HCT116 (cell line): ENCODE measurements at regions not wholly inside any gene's neighbourhood (a gene's known extent, or its start where the extent isn't known, plus 50 kb on each side); places are given as distances from the start of the nearest gene placed in this dataset.
A peak's percentile ranks its signal among the peaks of the same experiment; 100 is the strongest.

Source experiments
- ATAC-seq: fragments of 200-7000 bp; cut with Tn5 transposase; 2 replicates; pipeline ENCODE4 v1.9.1; 2020; ENCODE audit warnings: mild to moderate bottlenecking, moderate library complexity
- BruUV-seq: library from RNA; stranded (reverse); fragments of 400-500 nt; replicated peaks from 2 replicates; lab custom pipeline; 2021; lab: Mats Ljungman, UMichigan
- CTCF ChIA-PET: fragments of 300-600 bp; sonication (Branson Sonifier 250); formaldehyde crosslinking; loops from one replicate; lab custom pipeline; 2021; ENCODE audit warnings: antibody characterized with exemption; lab: Charles Lee
- POLR2A ChIA-PET: fragments of 300-600, 350-600 bp; sonication (Branson Sonifier 250); formaldehyde crosslinking; loops from one replicate; lab custom pipeline; 2021; ENCODE audit warnings: antibody characterized with exemption; lab: Charles Lee
- RAD21 ChIA-PET, 2 experiments: fragments of 300-600 bp; sonication (Branson Sonifier 250); formaldehyde crosslinking; loops; one replicate each; lab custom pipeline; 2023; ENCODE audit warnings: low total read pairs in 2 of 2; ENCODE audit not compliant: uncharacterized antibody in 2 of 2, unreplicated experiment in 2 of 2, low non-redundant PET in 1 of 2; lab: Charles Lee
- DNase-seq: peaks from one replicate; pipeline ENCODE4 v3.0.0-alpha.2; 2010; ENCODE audit warnings: low read depth, low spot score
- H2AFZ ChIP-seq: fragments of 200-600 bp; shearing (Covaris generic), sonication (generic); 2 replicates; pipeline ENCODE4 v1.6.1; 2017; ENCODE audit warnings: low read depth, mixed run types, mixed read lengths, antibody characterized with exemption, low read length; ENCODE audit not compliant: poor library complexity, severe bottlenecking
- H3K27ac ChIP-seq: 2 replicates; pipeline ENCODE4 v1.5.1; 2012; ENCODE audit warnings: low read depth, low read length
- H3K27me3 ChIP-seq: fragments of 200-600 bp; sonication (generic); 2 replicates; pipeline ENCODE4 v1.6.1; 2016; ENCODE audit warnings: mixed run types, low read length, mixed read lengths; ENCODE audit not compliant: insufficient read depth
- H3K36me3 ChIP-seq, 2 experiments: fragments of 200-500 bp in 1 of 2; fragments of 200-600 bp in 1 of 2; sonication (Bioruptor generic) in 1 of 2; sonication (generic) in 1 of 2; 2 replicates each; pipeline versions ENCODE4 v1.5.1 to v1.6.1; 2014 to 2016; ENCODE audit warnings: low read length in 2 of 2, inconsistent platforms in 1 of 2, mixed read lengths in 1 of 2, mixed run types in 1 of 2; ENCODE audit not compliant: insufficient read depth in 2 of 2, control insufficient read depth in 1 of 2
- H3K4me1 ChIP-seq, 2 experiments: fragments of 200-600 bp in 1 of 2; sonication (generic) in 1 of 2; 2 replicates each; pipeline versions ENCODE4 v1.5.1 to v1.6.1; 2012 to 2017; ENCODE audit warnings: low read length in 2 of 2, inconsistent platforms in 1 of 2, mild to moderate bottlenecking in 1 of 2, mixed read lengths in 1 of 2, mixed run types in 1 of 2, moderate library complexity in 1 of 2; ENCODE audit not compliant: insufficient read depth in 2 of 2, control insufficient read depth in 1 of 2
- H3K4me2 ChIP-seq: fragments of 200-600 bp; sonication (generic); 2 replicates; pipeline ENCODE4 v1.6.1; 2017; ENCODE audit warnings: mixed run types, low read length, mixed read lengths
- H3K4me3 ChIP-seq, 2 experiments: fragments of 200-600 bp in 1 of 2; sonication (generic) in 1 of 2; replicated peaks in 1 of 2; 2 replicates each; pipeline ENCODE4 v1.5.1; 2011 to 2016; ENCODE audit warnings: low read length in 2 of 2, control low read depth in 1 of 2, low read depth in 1 of 2, mild to moderate bottlenecking in 1 of 2, mixed read lengths in 1 of 2, mixed run types in 1 of 2
- H3K79me2 ChIP-seq: fragments of 200-600 bp; sonication (generic); 2 replicates; pipeline ENCODE4 v1.6.1; 2017; ENCODE audit warnings: mild to moderate bottlenecking, mixed run types, low read length, moderate library complexity, mixed read lengths; ENCODE audit not compliant: insufficient read depth
- H3K9ac ChIP-seq: fragments of 200-600 bp; sonication (generic); 2 replicates; pipeline ENCODE4 v1.6.1; 2016; ENCODE audit warnings: low read length, mixed read lengths
- H3K9me2 ChIP-seq: fragments of 200-600 bp; sonication (generic), shearing (Covaris generic); 2 replicates; pipeline ENCODE4 v1.6.1; 2017; ENCODE audit warnings: mixed run types, mild to moderate bottlenecking, moderate library complexity; ENCODE audit not compliant: insufficient read depth
- H3K9me3 ChIP-seq, 2 experiments: fragments of 200-500 bp in 1 of 2; fragments of 200-600 bp in 1 of 2; sonication (Bioruptor generic) in 1 of 2; sonication (generic) in 1 of 2; 2 replicates each; pipeline ENCODE4 v1.6.1; 2014 to 2017; ENCODE audit warnings: low read length in 2 of 2, mixed read lengths in 2 of 2, inconsistent platforms in 1 of 2, low read depth in 1 of 2, mild to moderate bottlenecking in 1 of 2, mixed run types in 1 of 2, moderate library complexity in 1 of 2; ENCODE audit not compliant: control insufficient read depth in 1 of 2, insufficient read depth in 1 of 2
- H4K20me1 ChIP-seq: fragments of 200-600 bp; sonication (generic), shearing (Covaris generic); 2 replicates; pipeline ENCODE4 v1.6.1; 2017; ENCODE audit warnings: mixed run types, mild to moderate bottlenecking, moderate library complexity; ENCODE audit not compliant: insufficient read depth
- CBX3 ChIP-seq: IDR thresholded peaks from 2 replicates; pipeline ENCODE4 v1.6.1; 2012; ENCODE audit warnings: low read depth
- EGR1 ChIP-seq: IDR thresholded peaks from 2 replicates; pipeline ENCODE4 v1.6.1; 2012; ENCODE audit warnings: low read depth
- ELF1 ChIP-seq: IDR thresholded peaks from 2 replicates; pipeline ENCODE4 v1.6.1; 2012; ENCODE audit warnings: low read depth, borderline replicate concordance
- EZH2 ChIP-seq: fragments of 200-600 bp; sonication (generic); IDR thresholded peaks from 2 replicates; pipeline ENCODE4 v1.6.1; 2017; ENCODE audit warnings: antibody characterized with exemption, mixed run types
- EZH2phosphoT487 ChIP-seq: fragments of 200-600 bp; IDR thresholded peaks from 2 replicates; pipeline ENCODE4 v1.6.1; 2018; ENCODE audit warnings: antibody characterized with exemption, borderline replicate concordance
- MAX ChIP-seq: IDR thresholded peaks from 2 replicates; pipeline ENCODE4 v1.6.1; 2012
- REST ChIP-seq: IDR thresholded peaks from 2 replicates; pipeline ENCODE4 v1.6.1; 2012; ENCODE audit warnings: low read depth
- ZNF274 ChIP-seq: fragments of 200-500 bp; sonication (Bioruptor generic); IDR thresholded peaks from 2 replicates; pipeline ENCODE4 v1.6.1; 2014; ENCODE audit warnings: mild to moderate bottlenecking, low read depth, low read length, inconsistent platforms
- intact Hi-C: fragments of 100-400 bp; cut with micrococcal nuclease; formaldehyde crosslinking; loops from 2 replicates; pipeline ENCODE4 v1.10.0; 2022

- Histone ChIP-seq H3K27ac (no peak overlapping the region), H3K4me2 (no peak overlapping the region), H3K9ac (no peak overlapping the region), H3K4me3 (no peak overlapping the region), H3K79me2 (no peaks in the 10 kb centered on the region), H3K36me3 (no peaks in the 10 kb centered on the region), H3K4me1 (peaks cover 3 to 45% of the 10 kb centered on the region in 2 experiments; a peak in 2 of 4 replicates), H3K9me2 (no peaks in the 10 kb centered on the region), H2AFZ (peak overlapping the region; percentile 13), H3K27me3 (no peaks in the 10 kb centered on the region), H4K20me1 (no peaks in the 10 kb centered on the region), H3K9me3 (no peaks in the 10 kb centered on the region)
- ChIA-PET RAD21 (no interaction called here), CTCF (interaction anchor here (0.6 to 0.8 kb wide), 2 partner anchors 295 to 314 kb away, joined by 3 read pairs; no protein-coding TSS in a partner anchor), POLR2A (interaction anchor here (1.1 to 2.6 kb wide), 2 partner anchors 12 to 14 kb away, joined by 4 to 12 read pairs; no protein-coding TSS in a partner anchor)
- DNase-seq (no peak), ATAC-seq (no peak)
- intact Hi-C loops: no loop called here
- TF ChIP-seq EZH2phosphoT487: no peak
- TF ChIP-seq MAX: no peak
- TF ChIP-seq EZH2: no peak
- no peak for TF ChIP-seq ZNF274
- no peak for TF ChIP-seq ELF1
- no TSS peak for BruUV-seq
Measured at GRCh38 chr21:35204125-35204524, 155.0 kb upstream of the RUNX1 start.

- RAD21 ChIA-PET: no interaction called here
- no peak overlapping the region for H3K27ac ChIP-seq
- DNase-seq: no peak
- H3K9me3 ChIP-seq: no peaks in the 10 kb centered on the region
- CTCF ChIA-PET: no interaction called here
- H3K9ac ChIP-seq: no peak overlapping the region
- H3K4me3 ChIP-seq: no peak overlapping the region
- POLR2A ChIA-PET: interaction anchor here (1.1 kb wide), 1 partner anchor 13 kb away, joined by 4 read pairs; no protein-coding TSS in a partner anchor
- TF ChIP-seq REST (no peak), EGR1 (no peak), EZH2 (no peak), ELF1 (no peak), CBX3 (no peak), ZNF274 (no peak)
- ATAC-seq: no peak
- H3K27me3 ChIP-seq: no peaks in the 10 kb centered on the region
- peak overlapping the region; percentile 21; the same call in 1 of the 2 replicates for H3K4me2 ChIP-seq
- H3K79me2 ChIP-seq: no peaks in the 10 kb centered on the region
- H2AFZ ChIP-seq: no peak overlapping the region
- BruUV-seq: no TSS peak
- intact Hi-C loops: no loop called here
- H4K20me1 ChIP-seq: no peaks in the 10 kb centered on the region
- H3K9me2 ChIP-seq: no peaks in the 10 kb centered on the region
- H3K36me3 ChIP-seq: no peaks in the 10 kb centered on the region
- peaks cover 4 to 49% of the 10 kb centered on the region in 2 experiments for H3K4me1 ChIP-seq
Measured at GRCh38 chr21:35203093-35203977, 154.2 kb upstream of the RUNX1 start.
